ENCODE measurements at regions not wholly inside any gene's neighbourhood (a gene's known extent, or its start where the extent isn't known, plus 50 kb on each side); places are given as distances from the start of the nearest gene placed in this dataset.

GRCh38 chr4:62717154-62717553, 1517.0 kb downstream of the ADGRL3 start:
- TF ChIP-seq CTCF (conservative IDR thresholded peaks at IDR 0.05; ENCODE audit: low read depth, low read length): no peak
- no peak for TF ChIP-seq EZH2 (IDR thresholded peaks at IDR 0.05; ENCODE audit: borderline replicate concordance, low read depth, low read length, poor library complexity, severe bottlenecking)

Data from A673 (cell line).